Activated CD8-positive, alpha-beta memory T cell treated with anti-CD3 and anti-CD28 coated beads, Interleukin-2, amount 10 ng/mL, durations not matched to agents 7 days and 5 days (primary cell): ENCODE measurements at regions not wholly inside any gene's neighbourhood (a gene's known extent, or its start where the extent isn't known, plus 50 kb on each side); places are given as distances from the start of the nearest gene placed in this dataset.
"Not testable (repeated sequence)": the region's sequence is repeated elsewhere in the genome, so short reads cannot be mapped to it uniquely, and the experiment has no call there.

Experiments used
- ATAC-seq: fragments of 150-1000 bp; cut with Tn5 transposase; one replicate; pipeline ENCODE4 v1.10.0; 2021; ENCODE audit warnings: moderate library complexity
- CTCF ChIA-PET: fragments of 350-600 bp; sonication (Branson Sonifier 250); formaldehyde crosslinking; loops from one replicate; lab custom pipeline; 2021; ENCODE audit warnings: antibody characterized with exemption; lab: Charles Lee
- DNase-seq: peaks from one replicate; pipeline ENCODE4 v3.0.0-alpha.2; 2020
- H3K27ac Mint-ChIP-seq: one replicate; pipeline ENCODE4 v1.8.0; 2021; ENCODE audit warnings: mild to moderate bottlenecking, mixed read lengths
- H3K27me3 Mint-ChIP-seq: one replicate; pipeline ENCODE4 v1.8.0; 2021; ENCODE audit warnings: mixed read lengths
- H3K36me3 Mint-ChIP-seq: one replicate; pipeline ENCODE4 v1.8.0; 2021; ENCODE audit warnings: mild to moderate bottlenecking, mixed read lengths
- H3K4me1 Mint-ChIP-seq: one replicate; pipeline ENCODE4 v1.8.0; 2021; ENCODE audit warnings: mixed read lengths
- H3K4me3 Mint-ChIP-seq: one replicate; pipeline ENCODE4 v1.8.0; 2021; ENCODE audit warnings: mild to moderate bottlenecking, moderate library complexity, mixed read lengths
- H3K9me3 Mint-ChIP-seq: one replicate; pipeline ENCODE4 v1.8.0; 2022; ENCODE audit warnings: low read depth, mixed read lengths

DNA sequence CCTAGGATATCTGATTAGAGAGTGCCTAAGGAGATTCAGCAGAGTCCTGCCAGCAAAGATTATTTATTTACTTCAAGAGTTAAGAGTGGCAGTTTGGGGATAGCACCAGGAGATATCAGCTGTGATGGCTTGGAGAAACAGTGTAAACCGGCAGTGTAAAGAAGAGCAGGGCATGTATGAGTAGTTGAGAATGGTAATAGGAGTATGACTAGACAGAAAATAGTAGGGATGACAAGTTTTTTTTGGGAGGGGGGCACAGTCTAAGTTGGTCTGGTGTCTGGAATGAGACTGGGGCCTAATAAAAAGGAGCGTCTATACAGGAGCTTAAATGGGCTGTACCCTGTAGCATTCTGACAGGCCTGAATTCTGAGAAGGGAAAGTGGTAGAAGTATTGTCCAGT, 181.8 kb upstream of the TRPC7 start:
- H3K4me1 Mint-ChIP-seq, H3K4me3 Mint-ChIP-seq, CTCF ChIA-PET, ATAC-seq, H3K9me3 Mint-ChIP-seq, H3K36me3 Mint-ChIP-seq, DNase-seq, H3K27ac Mint-ChIP-seq, H3K27me3 Mint-ChIP-seq: not testable (repeated sequence)

DNA sequence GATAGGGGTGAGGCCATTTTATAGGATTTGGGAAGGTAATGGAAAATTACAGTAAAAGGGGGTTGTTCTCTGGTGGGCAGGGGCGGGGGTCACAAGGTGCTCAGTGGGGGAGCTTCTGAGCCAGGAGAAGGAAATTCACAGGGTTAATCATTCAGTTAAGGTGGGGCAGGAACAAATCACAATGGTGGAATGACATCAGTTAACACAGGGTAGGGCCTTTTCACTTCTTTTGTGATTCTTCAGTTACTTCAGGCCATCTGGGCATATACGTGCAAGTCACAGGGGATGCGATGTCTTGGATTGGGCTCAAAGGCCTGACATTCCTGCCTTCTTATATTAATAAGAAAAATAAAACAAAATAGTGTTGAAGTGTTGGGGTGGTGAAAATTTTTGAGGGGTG, 181.1 kb upstream of the TRPC7 start:
- H3K4me1 Mint-ChIP-seq, H3K36me3 Mint-ChIP-seq, ATAC-seq, H3K27me3 Mint-ChIP-seq, DNase-seq, H3K4me3 Mint-ChIP-seq, H3K27ac Mint-ChIP-seq, CTCF ChIA-PET, H3K9me3 Mint-ChIP-seq: not testable (repeated sequence)

DNA sequence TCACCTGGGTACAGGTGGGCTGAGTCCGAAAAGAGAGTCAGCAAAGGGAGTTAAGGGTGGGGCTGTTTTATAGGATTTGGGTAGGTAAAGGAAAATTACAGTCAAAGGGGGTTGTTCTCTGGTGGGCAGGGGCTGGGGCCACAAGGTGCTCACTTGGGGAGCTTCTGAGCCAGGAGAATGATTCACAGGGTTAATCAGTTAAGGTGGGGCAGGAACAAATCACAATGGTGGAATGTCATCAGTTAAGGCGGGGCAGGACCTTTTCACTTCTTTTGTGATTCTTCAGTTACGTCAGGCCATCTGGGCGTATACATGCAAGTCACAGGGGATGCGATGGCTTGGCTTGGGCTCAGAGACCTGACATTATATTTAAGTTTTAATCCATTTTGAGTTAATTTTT, 179.7 kb upstream of the TRPC7 start:
- H3K36me3 Mint-ChIP-seq, CTCF ChIA-PET, DNase-seq, H3K27me3 Mint-ChIP-seq, H3K4me3 Mint-ChIP-seq, H3K4me1 Mint-ChIP-seq, ATAC-seq, H3K27ac Mint-ChIP-seq, H3K9me3 Mint-ChIP-seq: not testable (repeated sequence)

DNA sequence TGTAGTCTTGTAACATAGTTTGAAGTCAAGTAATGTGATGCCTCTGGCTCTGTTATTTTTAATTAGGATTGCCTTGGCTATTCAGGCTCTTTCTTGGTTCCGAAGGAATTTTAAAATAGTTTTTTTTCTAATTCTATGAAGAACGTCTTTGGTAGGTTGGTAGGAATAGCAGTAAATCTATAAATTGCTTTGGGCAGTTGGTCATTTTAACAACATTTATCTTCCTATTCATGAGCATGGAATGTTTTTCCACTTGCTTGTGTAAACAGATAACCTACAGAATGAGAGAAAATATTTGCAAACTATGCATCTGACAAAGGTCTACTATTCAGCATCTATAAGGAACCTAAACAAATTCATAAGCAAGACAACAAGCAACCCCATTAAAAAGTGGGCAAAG, 173.2 kb upstream of the TRPC7 start:
- H3K4me1 Mint-ChIP-seq: no peaks in the 10 kb centered on the region
- H3K9me3 Mint-ChIP-seq: peaks cover 3% of the 10 kb centered on the region
- no peak overlapping the region for H3K4me3 Mint-ChIP-seq
- H3K27ac Mint-ChIP-seq: no peak overlapping the region
- ATAC-seq: no peak
- no peaks in the 10 kb centered on the region for H3K36me3 Mint-ChIP-seq
- no peaks in the 10 kb centered on the region for H3K27me3 Mint-ChIP-seq
- CTCF ChIA-PET: no interaction called here
- DNase-seq: no peak

DNA sequence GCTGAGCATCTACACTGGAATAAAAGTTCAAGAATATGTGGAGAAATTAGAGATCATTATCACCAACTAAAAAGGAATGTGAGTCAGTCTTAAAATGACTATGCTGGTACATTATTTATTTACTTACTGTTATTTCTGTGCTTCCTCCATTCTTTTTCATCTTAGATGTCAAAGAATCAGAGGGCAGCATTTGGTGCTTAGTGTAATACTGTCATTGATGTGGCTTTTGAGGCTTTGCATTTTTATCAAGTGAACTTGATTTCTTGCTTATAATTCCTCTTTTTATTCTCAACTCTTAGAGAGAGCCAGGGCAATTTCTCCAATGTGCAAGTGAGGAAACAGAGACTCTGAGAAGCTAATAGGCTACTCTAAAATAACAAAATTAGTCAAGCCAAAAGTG, 163.7 kb upstream of the TRPC7 start:
- H3K27me3 Mint-ChIP-seq: no peaks in the 10 kb centered on the region
- ATAC-seq (no peak), DNase-seq (no peak)
- no peaks in the 10 kb centered on the region for H3K9me3 Mint-ChIP-seq
- H3K27ac Mint-ChIP-seq: no peak overlapping the region
- H3K4me3 Mint-ChIP-seq: no peak overlapping the region
- H3K36me3 Mint-ChIP-seq: no peaks in the 10 kb centered on the region
- CTCF ChIA-PET: no interaction called here
- H3K4me1 Mint-ChIP-seq: no peaks in the 10 kb centered on the region

DNA sequence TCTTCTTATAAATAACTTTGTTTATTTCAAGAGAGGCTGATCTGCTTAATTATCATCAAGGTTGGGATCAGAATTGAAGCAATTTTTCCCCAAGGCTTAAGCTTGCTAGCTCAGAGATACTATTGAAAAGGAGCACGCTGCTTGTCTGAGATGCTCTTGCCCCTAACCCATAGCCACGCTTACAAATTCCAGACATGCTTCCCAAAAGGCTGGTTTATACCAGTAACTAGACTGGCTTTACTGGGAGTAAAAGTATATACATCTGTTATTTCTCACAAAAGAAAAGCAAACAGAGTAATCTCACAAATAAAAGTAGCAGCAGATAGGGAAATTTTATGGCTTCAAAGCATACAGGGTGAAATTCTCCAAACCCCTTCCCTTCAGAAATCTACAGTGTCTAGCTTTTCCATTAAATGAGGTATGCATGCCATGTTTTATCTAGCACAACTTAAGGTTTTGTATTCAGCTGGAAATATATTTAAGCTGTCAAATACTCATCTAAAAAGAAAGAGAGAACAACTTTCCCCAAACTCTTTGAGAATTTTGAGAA, 163.2 kb upstream of the TRPC7 start:
- Mint-ChIP-seq H3K27me3 (no peaks in the 10 kb centered on the region), H3K4me3 (no peak overlapping the region), H3K9me3 (no peaks in the 10 kb centered on the region), H3K27ac (no peak overlapping the region), H3K36me3 (no peaks in the 10 kb centered on the region), H3K4me1 (no peaks in the 10 kb centered on the region)
- no peak for ATAC-seq
- CTCF ChIA-PET: no interaction called here
- no peak for DNase-seq

DNA sequence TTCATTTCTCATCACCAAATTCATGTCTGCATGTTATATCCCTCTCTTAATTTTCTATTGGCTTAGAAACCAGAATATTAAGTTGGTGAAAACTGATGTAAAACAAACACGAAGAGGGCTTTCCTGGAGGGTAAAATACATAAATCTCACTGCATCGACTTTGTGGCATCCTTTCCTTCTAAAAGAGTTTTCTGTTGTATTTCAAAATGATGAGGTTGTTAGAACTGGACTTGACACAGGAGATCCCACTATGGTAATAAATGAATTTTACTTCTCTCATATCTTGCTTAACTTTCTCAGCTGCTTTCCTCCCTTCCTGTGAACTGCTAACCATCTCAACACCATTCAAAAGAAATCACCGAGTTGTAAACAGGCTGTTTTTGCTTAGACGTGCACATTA, 162.0 kb upstream of the TRPC7 start:
- no peak for ATAC-seq
- Mint-ChIP-seq H3K27ac (no peak overlapping the region), H3K36me3 (no peaks in the 10 kb centered on the region), H3K9me3 (no peaks in the 10 kb centered on the region), H3K4me1 (no peaks in the 10 kb centered on the region), H3K4me3 (no peak overlapping the region), H3K27me3 (no peaks in the 10 kb centered on the region)
- CTCF ChIA-PET: no interaction called here
- DNase-seq: no peak

- Mint-ChIP-seq H3K36me3 (no peaks in the 10 kb centered on the region), H3K27me3 (no peaks in the 10 kb centered on the region), H3K27ac (no peak overlapping the region), H3K4me3 (no peak overlapping the region), H3K4me1 (no peaks in the 10 kb centered on the region), H3K9me3 (no peaks in the 10 kb centered on the region)
- ATAC-seq: no peak
- CTCF ChIA-PET: no interaction called here
- no peak for DNase-seq
Measured at GRCh38 chr5:136526791-136527190, 161.4 kb upstream of the TRPC7 start.

DNA sequence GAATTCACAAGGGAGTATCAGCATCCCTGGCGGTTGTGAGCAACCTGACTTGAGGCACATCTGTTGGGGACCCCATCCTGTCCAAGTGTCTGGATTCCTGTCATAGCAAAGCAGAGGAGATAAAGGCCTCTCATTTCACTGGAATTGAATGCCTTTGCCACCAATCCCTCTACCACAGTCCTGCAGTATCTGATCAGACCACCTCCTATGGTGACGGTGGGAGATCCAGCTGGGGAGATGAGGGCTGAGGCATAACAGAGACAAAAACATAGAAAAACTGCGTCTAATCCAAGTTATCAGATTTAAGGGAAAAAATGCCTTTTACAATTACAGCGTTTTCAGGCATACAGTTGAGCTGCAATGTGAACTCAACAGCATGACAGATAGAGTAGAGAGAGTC, 160.7 kb upstream of the TRPC7 start:
- Mint-ChIP-seq H3K4me1 (no peaks in the 10 kb centered on the region), H3K36me3 (no peaks in the 10 kb centered on the region), H3K4me3 (no peak overlapping the region), H3K27me3 (no peaks in the 10 kb centered on the region), H3K27ac (no peak overlapping the region), H3K9me3 (no peaks in the 10 kb centered on the region)
- DNase-seq: no peak
- CTCF ChIA-PET: no interaction called here
- no peak for ATAC-seq

DNA sequence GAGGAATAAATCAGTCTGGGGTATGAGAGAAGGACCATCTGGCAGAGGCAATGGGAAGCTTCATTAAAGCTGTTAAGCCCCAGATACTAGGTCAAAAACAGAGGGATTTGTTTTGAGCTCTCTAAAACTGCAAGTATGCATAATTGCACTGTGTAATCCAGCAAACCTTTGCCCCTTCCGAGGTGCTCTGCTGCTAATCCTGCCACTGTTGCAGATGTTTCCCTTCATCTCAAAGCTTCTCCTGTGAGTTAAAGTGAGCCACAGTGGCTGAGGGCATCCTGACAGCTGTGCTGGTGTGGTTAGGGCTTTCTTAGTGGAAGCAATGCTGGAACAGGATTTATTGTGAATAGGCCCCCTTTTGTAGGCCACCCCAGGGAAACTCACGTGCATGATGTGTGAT, 160.3 kb upstream of the TRPC7 start:
- Mint-ChIP-seq H3K4me1 (no peaks in the 10 kb centered on the region), H3K9me3 (no peaks in the 10 kb centered on the region), H3K27ac (no peak overlapping the region), H3K36me3 (no peaks in the 10 kb centered on the region), H3K4me3 (no peak overlapping the region), H3K27me3 (no peaks in the 10 kb centered on the region)
- ATAC-seq (no peak), DNase-seq (no peak)
- CTCF ChIA-PET: no interaction called here

- no peak for DNase-seq
- no peaks in the 10 kb centered on the region for H3K36me3 Mint-ChIP-seq
- H3K4me1 Mint-ChIP-seq: no peaks in the 10 kb centered on the region
- H3K4me3 Mint-ChIP-seq: no peak overlapping the region
- ATAC-seq: no peak
- CTCF ChIA-PET: no interaction called here
- H3K27ac Mint-ChIP-seq: no peak overlapping the region
- no peaks in the 10 kb centered on the region for H3K9me3 Mint-ChIP-seq
- no peaks in the 10 kb centered on the region for H3K27me3 Mint-ChIP-seq
Measured at GRCh38 chr5:136522217-136522956, 157.0 kb upstream of the TRPC7 start.

GRCh38 chr5:136521696-136522095, 156.4 kb upstream of the TRPC7 start:
- Mint-ChIP-seq H3K9me3 (no peaks in the 10 kb centered on the region), H3K27me3 (no peaks in the 10 kb centered on the region), H3K4me1 (no peaks in the 10 kb centered on the region), H3K36me3 (no peaks in the 10 kb centered on the region), H3K4me3 (no peak overlapping the region), H3K27ac (no peak overlapping the region)
- DNase-seq (no peak), ATAC-seq (no peak)
- CTCF ChIA-PET: no interaction called here

DNA sequence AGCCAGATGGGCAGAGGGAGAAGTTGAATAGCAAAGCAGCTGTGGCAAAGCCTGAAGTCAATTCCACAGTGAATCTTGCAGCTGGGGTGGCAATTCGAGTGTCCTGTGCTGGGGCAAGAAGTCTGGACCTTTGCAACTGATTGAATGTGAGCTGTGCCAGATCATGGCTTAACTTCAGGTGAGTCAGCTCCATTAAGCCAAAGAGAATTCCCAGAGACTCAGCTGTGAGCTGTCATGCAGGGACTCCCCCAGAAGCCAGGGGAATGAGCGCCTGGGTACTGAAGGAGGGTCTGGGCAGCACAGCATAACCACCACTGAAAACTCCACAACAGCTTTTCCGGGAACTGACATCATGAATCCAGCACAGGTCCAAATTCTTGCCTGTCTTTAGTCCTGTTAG, 153.5 kb upstream of the TRPC7 start:
- Mint-ChIP-seq H3K4me1 (no peaks in the 10 kb centered on the region), H3K27me3 (no peaks in the 10 kb centered on the region), H3K4me3 (no peak overlapping the region), H3K36me3 (no peaks in the 10 kb centered on the region), H3K9me3 (no peaks in the 10 kb centered on the region), H3K27ac (no peak overlapping the region)
- ATAC-seq: no peak
- DNase-seq: no peak
- CTCF ChIA-PET: no interaction called here

- H3K27me3 Mint-ChIP-seq: no peaks in the 10 kb centered on the region
- H3K27ac Mint-ChIP-seq: no peak overlapping the region
- CTCF ChIA-PET: no interaction called here
Measured at GRCh38 chr5:136518174-136518573, 152.8 kb upstream of the TRPC7 start.

More at GRCh38 chr5:136518174-136518573, 152.8 kb upstream of the TRPC7 start:
- no peaks in the 10 kb centered on the region for H3K9me3 Mint-ChIP-seq
- DNase-seq (no peak), ATAC-seq (no peak)
- H3K4me1 Mint-ChIP-seq: no peaks in the 10 kb centered on the region
- no peak overlapping the region for H3K4me3 Mint-ChIP-seq
- H3K36me3 Mint-ChIP-seq: no peaks in the 10 kb centered on the region
